ENCODE measurements at regions not wholly inside any gene's neighbourhood (a gene's known extent, or its start where the extent isn't known, plus 50 kb on each side); places are given as distances from the start of the nearest gene placed in this dataset.

DNA sequence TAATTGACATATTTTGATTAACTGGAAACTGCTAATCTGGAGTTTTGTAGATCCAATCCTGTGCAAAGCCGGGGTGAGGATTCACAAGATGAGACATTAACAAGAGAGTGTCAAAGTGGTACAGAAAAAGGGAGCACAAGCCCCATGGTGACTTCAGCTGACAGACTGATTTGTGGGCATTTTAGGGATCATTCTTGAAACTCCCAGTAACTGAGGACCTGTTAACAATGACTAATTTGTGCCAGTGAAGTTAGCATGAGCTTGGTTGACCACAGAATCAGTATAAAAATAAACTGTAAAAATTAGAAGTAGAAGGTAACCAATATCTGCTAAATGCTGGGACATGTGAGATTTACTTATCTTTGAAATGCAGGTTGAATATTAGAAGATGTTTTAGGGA lies 1578.3 kb downstream of the EFNA5 start:
- Histone ChIP-seq H3K4me1 (ENCODE audit: insufficient read depth, low read length) (no peaks in the 10 kb centered on the region), H3K36me3 (ENCODE audit: insufficient read depth, low read length) (no peaks in the 10 kb centered on the region), H3K4me3 (ENCODE audit: low read length) (no peak overlapping the region), H3K9me3 (ENCODE audit: low read length) (no peaks in the 10 kb centered on the region), H3K27ac (ENCODE audit: low read depth, low read length) (no peak overlapping the region), H3K27me3 (ENCODE audit: insufficient read depth, low read length, poor library complexity, severe bottlenecking) (no peaks in the 10 kb centered on the region)
- no peak overlapping the region for H3K4me3 Mint-ChIP-seq
- H3K27ac Mint-ChIP-seq: no peak overlapping the region
- no peaks in the 10 kb centered on the region for H3K27me3 Mint-ChIP-seq
- no peaks in the 10 kb centered on the region for H3K4me1 Mint-ChIP-seq
- no peaks in the 10 kb centered on the region for H3K36me3 Mint-ChIP-seq
- H3K9me3 Mint-ChIP-seq: peaks cover 0 to 11% (median 4%) of the 10 kb centered on the region in 5 donors
- POLR2A ChIA-PET: no interaction called here
- CTCF ChIA-PET: no interaction called here
- no peak for DNase-seq

DNA sequence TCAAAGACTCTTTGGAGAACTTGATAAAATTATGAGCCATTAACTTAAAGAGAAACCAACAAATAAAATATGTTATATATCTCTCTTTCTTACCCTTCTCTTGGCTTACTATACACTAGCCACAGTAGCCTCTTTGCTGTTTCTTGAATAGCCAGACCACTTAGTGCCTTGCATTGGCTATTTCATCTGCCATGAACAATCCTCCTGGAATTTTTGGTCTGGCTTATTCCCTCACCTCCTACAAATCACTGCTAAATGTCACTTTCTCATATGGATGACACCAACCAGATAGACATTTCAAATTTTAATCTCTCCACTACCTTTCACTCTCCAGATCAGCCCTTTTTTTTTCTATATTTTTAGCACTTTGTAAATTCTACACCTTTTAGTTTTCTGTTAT lies 1581.7 kb downstream of the EFNA5 start:
- Mint-ChIP-seq H3K9me3 (peaks cover 0 to 17% (median 2%) of the 10 kb centered on the region in 5 donors), H3K4me3 (no peak overlapping the region), H3K27me3 (no peaks in the 10 kb centered on the region), H3K4me1 (no peaks in the 10 kb centered on the region), H3K36me3 (no peaks in the 10 kb centered on the region), H3K27ac (no peak overlapping the region)
- H3K9me3 ChIP-seq (ENCODE audit: low read length): no peaks in the 10 kb centered on the region
- ChIA-PET POLR2A (no interaction called here), CTCF (no interaction called here)
- DNase-seq: no peak
- no peaks in the 10 kb centered on the region for H3K27me3 ChIP-seq (ENCODE audit: insufficient read depth, low read length, poor library complexity, severe bottlenecking)
- no peak overlapping the region for H3K27ac ChIP-seq (ENCODE audit: low read depth, low read length)
- H3K4me3 ChIP-seq (ENCODE audit: low read length): no peak overlapping the region
- no peaks in the 10 kb centered on the region for H3K36me3 ChIP-seq (ENCODE audit: insufficient read depth, low read length)
- no peaks in the 10 kb centered on the region for H3K4me1 ChIP-seq (ENCODE audit: insufficient read depth, low read length)

DNA sequence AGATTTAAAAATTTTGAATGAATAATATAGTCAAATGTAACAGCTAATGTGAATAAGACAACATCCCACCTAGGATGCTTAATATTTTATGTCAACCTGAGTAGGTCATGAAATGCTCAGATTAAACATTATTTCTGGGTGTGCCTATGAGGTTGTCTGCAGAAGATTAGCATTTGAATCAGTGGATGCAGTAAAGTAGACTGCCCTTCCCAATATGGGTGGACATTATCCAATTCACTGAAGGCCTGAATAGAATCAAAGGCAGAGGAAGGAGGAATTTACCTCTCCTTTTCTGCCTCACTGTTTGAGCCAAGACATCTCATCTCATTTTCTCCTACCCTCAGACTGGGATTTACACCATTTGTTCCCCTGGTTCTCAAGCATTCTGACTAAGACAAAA lies 1582.3 kb downstream of the EFNA5 start:
- Mint-ChIP-seq H3K27me3 (no peaks in the 10 kb centered on the region), H3K36me3 (no peaks in the 10 kb centered on the region), H3K4me3 (no peak overlapping the region), H3K9me3 (peaks cover 0 to 17% (median 0%) of the 10 kb centered on the region in 5 donors), H3K4me1 (no peaks in the 10 kb centered on the region), H3K27ac (no peak overlapping the region)
- no peak overlapping the region for H3K4me3 ChIP-seq (ENCODE audit: low read length)
- POLR2A ChIA-PET: no interaction called here
- DNase-seq: no peak
- CTCF ChIA-PET: no interaction called here
- H3K27ac ChIP-seq (ENCODE audit: low read depth, low read length): no peak overlapping the region
- no peaks in the 10 kb centered on the region for H3K9me3 ChIP-seq (ENCODE audit: low read length)
- H3K27me3 ChIP-seq (ENCODE audit: insufficient read depth, low read length, poor library complexity, severe bottlenecking): no peaks in the 10 kb centered on the region
- H3K4me1 ChIP-seq (ENCODE audit: insufficient read depth, low read length): no peaks in the 10 kb centered on the region
- no peaks in the 10 kb centered on the region for H3K36me3 ChIP-seq (ENCODE audit: insufficient read depth, low read length)

DNA sequence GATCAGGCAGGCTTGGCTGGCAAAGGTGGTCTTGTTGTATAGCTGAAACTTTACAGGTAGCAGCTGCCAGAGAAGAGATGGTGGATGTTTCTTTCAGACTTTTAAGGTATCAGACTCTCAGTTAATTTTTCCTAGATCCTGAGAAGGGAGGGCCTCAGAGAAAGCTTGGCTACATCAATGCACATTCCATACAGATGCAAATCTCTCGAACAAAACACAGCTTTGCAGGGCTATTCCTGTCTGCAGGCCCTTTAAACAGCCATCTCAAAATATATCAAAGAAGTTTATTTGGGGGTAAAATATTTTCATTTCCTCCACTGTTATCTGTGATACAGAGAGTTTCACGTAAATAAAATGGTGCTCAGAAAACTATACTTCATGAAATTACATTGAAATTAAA lies 1584.4 kb downstream of the EFNA5 start:
- Histone ChIP-seq H3K4me1 (ENCODE audit: insufficient read depth, low read length) (no peaks in the 10 kb centered on the region), H3K27ac (ENCODE audit: low read depth, low read length) (no peak overlapping the region), H3K9me3 (ENCODE audit: low read length) (no peaks in the 10 kb centered on the region), H3K27me3 (ENCODE audit: insufficient read depth, low read length, poor library complexity, severe bottlenecking) (no peaks in the 10 kb centered on the region), H3K36me3 (ENCODE audit: insufficient read depth, low read length) (no peaks in the 10 kb centered on the region), H3K4me3 (ENCODE audit: low read length) (no peak overlapping the region)
- POLR2A ChIA-PET: no interaction called here
- Mint-ChIP-seq H3K9me3 (peaks cover 0 to 17% (median 0%) of the 10 kb centered on the region in 5 donors), H3K4me1 (no peaks in the 10 kb centered on the region), H3K27me3 (no peaks in the 10 kb centered on the region), H3K4me3 (no peak overlapping the region), H3K36me3 (no peaks in the 10 kb centered on the region), H3K27ac (no peak overlapping the region)
- CTCF ChIA-PET: no interaction called here
- DNase-seq: no peak

DNA sequence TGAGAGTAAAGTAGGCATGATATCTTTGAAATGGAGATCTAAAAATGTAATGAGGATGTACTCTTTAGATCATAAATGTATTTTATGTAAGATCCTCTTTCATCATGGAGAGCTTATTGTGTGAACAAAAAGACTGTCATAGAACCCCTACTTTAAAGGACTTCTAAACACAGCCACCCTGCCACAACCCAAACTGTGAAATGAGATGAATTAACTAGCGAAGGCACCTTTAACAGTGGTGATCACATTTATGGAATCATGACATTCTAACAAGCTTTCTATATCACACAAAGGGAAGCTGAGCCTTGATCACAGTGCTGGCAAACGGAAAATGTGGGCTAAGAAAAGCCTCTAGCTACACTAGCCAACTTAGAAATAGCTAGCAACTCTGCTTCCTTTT lies 1585.2 kb downstream of the EFNA5 start:
- no peak overlapping the region for H3K4me3 ChIP-seq (ENCODE audit: low read length)
- Mint-ChIP-seq H3K9me3 (peaks cover 0 to 17% (median 0%) of the 10 kb centered on the region in 5 donors), H3K4me3 (no peak overlapping the region), H3K27ac (no peak overlapping the region), H3K27me3 (no peaks in the 10 kb centered on the region), H3K4me1 (no peaks in the 10 kb centered on the region), H3K36me3 (no peaks in the 10 kb centered on the region)
- no peak for DNase-seq
- no peaks in the 10 kb centered on the region for H3K36me3 ChIP-seq (ENCODE audit: insufficient read depth, low read length)
- POLR2A ChIA-PET: no interaction called here
- no peaks in the 10 kb centered on the region for H3K9me3 ChIP-seq (ENCODE audit: low read length)
- H3K27me3 ChIP-seq (ENCODE audit: insufficient read depth, low read length, poor library complexity, severe bottlenecking): no peaks in the 10 kb centered on the region
- H3K27ac ChIP-seq (ENCODE audit: low read depth, low read length): no peak overlapping the region
- CTCF ChIA-PET: no interaction called here
- H3K4me1 ChIP-seq (ENCODE audit: insufficient read depth, low read length): no peaks in the 10 kb centered on the region

DNA sequence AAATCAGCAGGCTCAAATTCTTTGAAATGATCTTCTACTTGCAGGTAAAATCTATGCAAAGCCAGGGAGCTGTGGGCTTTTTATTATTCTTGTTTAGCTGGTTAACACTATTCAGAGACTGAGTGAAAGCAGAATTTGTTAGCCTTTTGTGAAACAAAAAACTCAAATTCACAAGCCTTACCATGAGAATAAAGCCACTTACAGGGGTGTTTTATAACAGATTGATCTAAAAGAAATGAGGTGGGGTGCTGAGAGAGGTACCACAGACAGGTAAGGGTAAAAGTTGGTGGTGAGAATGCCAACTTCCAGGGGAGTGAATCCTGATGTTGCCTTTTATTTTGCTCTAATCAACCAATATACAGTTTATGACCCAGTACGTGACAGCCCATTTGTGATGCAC lies 1585.6 kb downstream of the EFNA5 start:
- Mint-ChIP-seq H3K27ac (no peak overlapping the region), H3K27me3 (no peaks in the 10 kb centered on the region), H3K4me1 (no peaks in the 10 kb centered on the region), H3K36me3 (no peaks in the 10 kb centered on the region), H3K4me3 (no peak overlapping the region), H3K9me3 (peaks cover 0 to 17% (median 0%) of the 10 kb centered on the region in 5 donors)
- Histone ChIP-seq H3K36me3 (ENCODE audit: insufficient read depth, low read length) (no peaks in the 10 kb centered on the region), H3K27ac (ENCODE audit: low read depth, low read length) (no peak overlapping the region), H3K4me1 (ENCODE audit: insufficient read depth, low read length) (no peaks in the 10 kb centered on the region), H3K9me3 (ENCODE audit: low read length) (no peaks in the 10 kb centered on the region), H3K27me3 (ENCODE audit: insufficient read depth, low read length, poor library complexity, severe bottlenecking) (no peaks in the 10 kb centered on the region), H3K4me3 (ENCODE audit: low read length) (no peak overlapping the region)
- DNase-seq: no peak
- ChIA-PET CTCF (no interaction called here), POLR2A (no interaction called here)

DNA sequence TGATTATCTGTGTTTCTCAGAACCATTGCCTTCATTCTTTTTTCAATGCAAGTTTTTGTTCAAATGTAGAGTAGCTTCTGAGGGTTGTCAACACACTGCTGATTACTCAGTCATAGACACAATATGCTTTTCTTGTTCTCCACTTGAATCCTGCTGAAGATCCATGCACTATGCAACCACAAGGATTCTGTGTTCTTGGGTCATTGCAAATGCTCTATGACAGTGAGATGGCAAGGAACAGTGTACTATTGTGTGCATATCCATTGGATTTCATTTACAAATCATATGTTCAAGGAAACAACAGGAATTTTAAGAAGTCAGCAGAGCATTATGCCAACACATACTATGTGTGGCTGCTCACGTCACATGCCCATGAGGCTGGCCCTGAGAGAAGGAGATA lies 1590.2 kb downstream of the EFNA5 start:
- Histone ChIP-seq H3K27me3 (ENCODE audit: insufficient read depth, low read length, poor library complexity, severe bottlenecking) (no peaks in the 10 kb centered on the region), H3K4me1 (ENCODE audit: insufficient read depth, low read length) (no peaks in the 10 kb centered on the region), H3K4me3 (ENCODE audit: low read length) (no peak overlapping the region), H3K27ac (ENCODE audit: low read depth, low read length) (no peak overlapping the region), H3K9me3 (ENCODE audit: low read length) (no peaks in the 10 kb centered on the region), H3K36me3 (ENCODE audit: insufficient read depth, low read length) (no peaks in the 10 kb centered on the region)
- ChIA-PET CTCF (no interaction called here), POLR2A (no interaction called here)
- H3K27me3 Mint-ChIP-seq: no peaks in the 10 kb centered on the region
- DNase-seq: no peak
- H3K4me1 Mint-ChIP-seq: no peaks in the 10 kb centered on the region
- no peaks in the 10 kb centered on the region for H3K36me3 Mint-ChIP-seq
- H3K4me3 Mint-ChIP-seq: no peak overlapping the region
- H3K27ac Mint-ChIP-seq: no peak overlapping the region
- H3K9me3 Mint-ChIP-seq: peaks cover 0 to 12% (median 0%) of the 10 kb centered on the region in 5 donors

DNA sequence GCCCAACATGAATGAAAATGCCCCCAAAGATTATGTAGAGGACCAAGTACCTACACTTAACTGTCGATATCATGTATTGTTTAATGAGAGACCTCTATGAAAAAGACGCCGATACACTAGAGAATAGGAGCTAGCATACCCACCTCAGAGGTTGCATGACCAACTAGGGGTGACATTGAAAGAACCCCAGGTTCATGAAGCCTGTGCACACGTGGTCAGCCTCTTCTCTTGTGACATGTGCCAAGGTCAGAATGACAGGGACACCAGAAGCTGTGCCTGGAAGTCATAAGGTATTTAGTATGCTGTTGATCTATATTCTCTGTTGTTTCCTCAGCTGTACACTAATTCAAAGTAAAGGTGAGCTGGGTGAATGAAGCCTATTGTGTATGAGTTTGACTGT lies 1594.1 kb downstream of the EFNA5 start:
- CTCF ChIA-PET: no interaction called here
- no peak for DNase-seq

DNA sequence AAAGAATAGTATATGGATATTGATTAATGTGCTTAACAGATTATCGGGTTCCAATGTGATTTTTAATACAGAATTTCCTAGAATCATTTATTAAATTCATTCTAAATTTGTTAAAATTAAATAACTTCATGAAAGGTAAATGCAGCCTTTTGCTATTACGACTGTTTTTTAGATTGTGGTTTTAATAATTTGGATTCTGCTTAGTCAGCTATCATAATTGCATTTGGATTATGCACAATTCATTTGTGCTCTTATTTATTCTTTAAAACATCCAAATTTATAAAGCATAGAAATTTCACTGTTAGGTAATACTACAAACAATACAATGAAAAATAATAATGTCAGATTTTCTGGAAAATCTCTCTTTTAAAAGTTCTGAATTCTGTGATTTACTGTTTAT lies 1598.5 kb downstream of the EFNA5 start:
- H3K9me3 ChIP-seq (ENCODE audit: low read length): no peaks in the 10 kb centered on the region
- no peak overlapping the region for H3K4me3 ChIP-seq (ENCODE audit: low read length)
- Mint-ChIP-seq H3K9me3 (peaks cover 0 to 15% (median 5%) of the 10 kb centered on the region in 5 donors), H3K27ac (no peak overlapping the region), H3K36me3 (no peaks in the 10 kb centered on the region), H3K4me3 (no peak overlapping the region), H3K27me3 (no peaks in the 10 kb centered on the region), H3K4me1 (no peaks in the 10 kb centered on the region)
- no peak for DNase-seq
- ChIA-PET CTCF (no interaction called here), POLR2A (no interaction called here)
- no peaks in the 10 kb centered on the region for H3K36me3 ChIP-seq (ENCODE audit: insufficient read depth, low read length)
- H3K4me1 ChIP-seq (ENCODE audit: insufficient read depth, low read length): no peaks in the 10 kb centered on the region
- no peak overlapping the region for H3K27ac ChIP-seq (ENCODE audit: low read depth, low read length)
- no peaks in the 10 kb centered on the region for H3K27me3 ChIP-seq (ENCODE audit: insufficient read depth, low read length, poor library complexity, severe bottlenecking)

More for the DNA sequence above, 1594.1 kb downstream of the EFNA5 start:
- Mint-ChIP-seq H3K36me3 (no peaks in the 10 kb centered on the region), H3K27me3 (no peaks in the 10 kb centered on the region), H3K9me3 (peaks cover 0 to 3% (median 0%) of the 10 kb centered on the region in 5 donors), H3K4me1 (no peaks in the 10 kb centered on the region), H3K27ac (no peak overlapping the region), H3K4me3 (no peak overlapping the region)
- Histone ChIP-seq H3K9me3 (ENCODE audit: low read length) (no peaks in the 10 kb centered on the region), H3K27ac (ENCODE audit: low read depth, low read length) (no peak overlapping the region), H3K4me1 (ENCODE audit: insufficient read depth, low read length) (no peaks in the 10 kb centered on the region), H3K36me3 (ENCODE audit: insufficient read depth, low read length) (no peaks in the 10 kb centered on the region), H3K4me3 (ENCODE audit: low read length) (no peak overlapping the region), H3K27me3 (ENCODE audit: insufficient read depth, low read length, poor library complexity, severe bottlenecking) (no peaks in the 10 kb centered on the region)
- POLR2A ChIA-PET: no interaction called here

Data from CD8-positive, alpha-beta memory T cell (primary cell).